OCI-LY3 (cell line): ENCODE measurements at regions not wholly inside any gene's neighbourhood (a gene's known extent, or its start where the extent isn't known, plus 50 kb on each side); places are given as distances from the start of the nearest gene placed in this dataset.
"Not testable (repeated sequence)": the region's sequence is repeated elsewhere in the genome, so short reads cannot be mapped to it uniquely, and the experiment has no call there.

Experiments used
- CTCF ChIP-seq: fragments of 200-600, 300-600 bp; sonication (generic); IDR thresholded peaks from 2 replicates; pipeline ENCODE4 v1.5.1; 2014; ENCODE audit warnings: antibody characterized with exemption, low read length, low read depth
- EZH2phosphoT487 ChIP-seq: fragments of 200-600 bp; shearing (Covaris generic); IDR thresholded peaks from 2 replicates; pipeline ENCODE4 v1.6.1; 2018; ENCODE audit warnings: antibody characterized with exemption, mixed run types, low read depth

GRCh38 chr6:8832695-8833094 lies 397.4 kb upstream of the SLC35B3 start:
- TF ChIP-seq CTCF, EZH2phosphoT487: not testable (repeated sequence)
